GM12878 (cell line): ENCODE measurements at regions not wholly inside any gene's neighbourhood (a gene's known extent, or its start where the extent isn't known, plus 50 kb on each side); places are given as distances from the start of the nearest gene placed in this dataset.
"Not testable (repeated sequence)": the region's sequence is repeated elsewhere in the genome, so short reads cannot be mapped to it uniquely, and the experiment has no call there.

Experiments
- ATAC-seq: fragments of 200-7000 bp; cut with Tn5 transposase; 3 replicates; pipeline ENCODE4 v1.9.1; 2020; ENCODE audit warnings: mild to moderate bottlenecking, moderate library complexity
- BruUV-seq: library from RNA; stranded (reverse); fragments of 400-500 nt; replicated peaks from 2 replicates; lab custom pipeline; 2021; lab: Mats Ljungman, UMichigan
- CTCF ChIA-PET: fragments of 300-600 bp; sonication (Branson Sonifier 250); formaldehyde crosslinking; extraction: SDS; loops from one replicate; lab custom pipeline; 2021; ENCODE audit warnings: inconsistent platforms; lab: Yijun Ruan, JAX
- POLR2A ChIA-PET: fragments of 350-600 bp; formaldehyde crosslinking; extraction: SDS; loops from one replicate; lab custom pipeline; 2021; ENCODE audit warnings: inconsistent platforms; lab: Charles Lee
- RAD21 ChIA-PET: fragments of 300-600 bp; sonication (Branson Sonifier 250); formaldehyde crosslinking; loops from one replicate; lab custom pipeline; 2023; ENCODE audit warnings: antibody characterized with exemption; ENCODE audit not compliant: unreplicated experiment; lab: Charles Lee
- SMC1A ChIA-PET: fragments of 300-600 bp; sonication (Branson Sonifier 250); formaldehyde crosslinking; loops from one replicate; lab custom pipeline; 2023; ENCODE audit not compliant: unreplicated experiment, uncharacterized antibody; lab: Charles Lee
- DNase-seq: peaks from one replicate; pipeline ENCODE4 v3.0.0-alpha.2; 2011; ENCODE audit warnings: low read depth, low spot score
- FAIRE-seq: peaks from 3 replicates; lab custom pipeline; 2011; peaks lifted over from hg19 to GRCh38; lab: Jason Lieb, UNC
- H2AFZ ChIP-seq: 2 replicates; pipeline ENCODE4 v1.6.0; 2011; ENCODE audit warnings: low read depth, low read length, control low read depth; ENCODE audit not compliant: control insufficient read depth
- H3K27ac ChIP-seq: 2 replicates; pipeline ENCODE4 v1.5.1; 2011; ENCODE audit warnings: control low read depth; ENCODE audit not compliant: control insufficient read depth, insufficient read depth
- H3K27me3 ChIP-seq, 2 experiments: replicated peaks in 1 of 2; 2 replicates each; pipeline versions ENCODE4 v1.6.0 to v1.6.1; 2011; ENCODE audit warnings: low read length in 1 of 2; ENCODE audit not compliant: control insufficient read depth in 2 of 2, insufficient read depth in 2 of 2
- H3K36me3 ChIP-seq, 2 experiments: 2 replicates each; pipeline ENCODE4 v1.5.1; 2011; ENCODE audit warnings: low read length in 1 of 2; ENCODE audit not compliant: control insufficient read depth in 2 of 2, insufficient read depth in 2 of 2
- H3K4me1 ChIP-seq: 2 replicates; pipeline ENCODE4 v1.6.1; 2011; ENCODE audit warnings: mild to moderate bottlenecking, low read length, moderate library complexity, mixed read lengths; ENCODE audit not compliant: control insufficient read depth, insufficient read depth
- H3K4me2 ChIP-seq: 2 replicates; pipeline ENCODE4 v1.6.0; 2011; ENCODE audit warnings: control low read depth; ENCODE audit not compliant: control insufficient read depth, insufficient read depth
- H3K4me3 ChIP-seq: fragments of 200-600 bp; sonication (generic); 2 replicates; pipeline ENCODE4 v1.5.1; 2016
- H3K79me2 ChIP-seq: 2 replicates; pipeline ENCODE4 v1.6.0; 2011; ENCODE audit warnings: low read length; ENCODE audit not compliant: control insufficient read depth, insufficient read depth
- H3K9ac ChIP-seq: 2 replicates; pipeline ENCODE4 v1.8.0; 2011; ENCODE audit warnings: low read length, control low read depth, mixed read lengths; ENCODE audit not compliant: control insufficient read depth, insufficient read depth
- H3K9me3 ChIP-seq: replicated peaks from 3 replicates; pipeline ENCODE4 v1.5.1; 2011; ENCODE audit warnings: mild to moderate bottlenecking, low read length; ENCODE audit not compliant: control insufficient read depth, insufficient read depth
- H4K20me1 ChIP-seq: 2 replicates; pipeline ENCODE4 v1.6.0; 2011; ENCODE audit not compliant: control insufficient read depth, insufficient read depth
- CHD1 ChIP-seq: IDR thresholded peaks from 2 replicates; pipeline ENCODE4 v1.6.1; 2012; ENCODE audit warnings: low read depth, low read length, improper control_type of control experiment
- CHD2 ChIP-seq: IDR thresholded peaks from 2 replicates; pipeline ENCODE4 v1.6.1; 2011; ENCODE audit warnings: low read depth, low read length, improper control_type of control experiment, borderline replicate concordance
- ESRRA ChIP-seq: IDR thresholded peaks from 2 replicates; pipeline ENCODE4 v1.6.1; 2012; ENCODE audit warnings: mild to moderate bottlenecking, low read length, improper control_type of control experiment
- FOS ChIP-seq: IDR thresholded peaks from 3 replicates; pipeline ENCODE4 v1.6.1; 2011; ENCODE audit warnings: borderline replicate concordance; ENCODE audit not compliant: insufficient read length; ENCODE audit errors: extremely low read depth
- NBN ChIP-seq: fragments of 450-650 bp; IDR thresholded peaks from 2 replicates; pipeline ENCODE4 v1.6.1; 2016
- WGBS: methylation state at CpG from one replicate; pipeline ENCODE4 v1.1.6; 2016; ENCODE audit warnings: low lambda C conversion rate; ENCODE audit not compliant: insufficient replicate concordance, insufficient coverage; ENCODE audit errors: missing lambda C conversion rate; 5-methylcytosine and 5-hydroxymethylcytosine counted together
- in situ Hi-C: fragments of 300-500 bp; cut with MboI; formaldehyde crosslinking; loops from 9 replicates; pipeline ENCODE4 v1.14.3; 2018; ENCODE audit warnings: mixed read lengths
- intact Hi-C: fragments of 100-400 bp; cut with micrococcal nuclease; formaldehyde crosslinking; loops from one replicate; pipeline ENCODE4 v1.14.2; 2022; ENCODE audit not compliant: unreplicated experiment
- TF ChIP-seq, protein P1 (sequence below): fragments of 450-650 bp; IDR thresholded peaks from 2 replicates; pipeline ENCODE4 v1.6.1; 2018; ENCODE audit warnings: borderline replicate concordance, mild to moderate bottlenecking; ENCODE audit not compliant: partially characterized antibody
- TF ChIP-seq, protein P2 (sequence below): IDR thresholded peaks from 2 replicates; pipeline ENCODE4 v1.6.1; 2012; ENCODE audit warnings: low read depth, low read length, improper control_type of control experiment
- TF ChIP-seq, protein P3 (sequence below): fragments of 450-650 bp; IDR thresholded peaks from 2 replicates; pipeline ENCODE4 v1.6.1; 2017; ENCODE audit warnings: borderline replicate concordance

DNA sequence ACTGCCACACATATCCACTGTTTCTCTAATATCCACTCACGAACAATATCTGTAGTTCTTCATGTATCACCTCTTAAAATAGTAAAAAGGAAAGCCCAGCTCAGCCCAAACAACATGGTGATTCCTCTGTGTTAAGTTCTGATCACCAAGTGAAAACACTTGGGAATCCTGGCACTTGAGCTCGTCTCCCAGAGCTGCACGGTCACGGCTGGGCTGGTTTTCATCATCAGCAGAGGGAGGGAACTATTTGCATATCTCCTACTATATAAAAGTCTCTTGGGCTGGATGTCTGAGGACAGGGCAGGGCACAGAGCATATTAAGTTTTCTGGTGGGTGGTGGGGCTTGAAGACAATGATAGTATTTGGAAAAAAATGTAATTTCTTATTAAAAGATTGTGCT lies 870.6 kb downstream of the TMEM121 start:
- H4K20me1 ChIP-seq = no peaks in the 10 kb centered on the region
- ATAC-seq (no peak), FAIRE-seq (no peak), DNase-seq (no peak)
- ChIA-PET SMC1A (interaction anchor here (1.1 kb wide), 1 partner anchor 20 kb away, joined by 3 read pairs; no protein-coding TSS in a partner anchor), CTCF (interaction anchor here (0.8 to 6.3 kb wide), 3 partner anchors 19 to 93 kb away, joined by 4 to 61 read pairs (median 6); no protein-coding TSS in a partner anchor), POLR2A (no interaction called here), RAD21 (interaction anchor here (0.9 kb wide), 1 partner anchor 21 kb away, joined by 3 read pairs; no protein-coding TSS in a partner anchor)
- no peaks in the 10 kb centered on the region for H3K9me3 ChIP-seq
- H3K9ac ChIP-seq = no peak overlapping the region
- BruUV-seq = no TSS peak
- intact Hi-C loops (no loop called here), in situ Hi-C loops (no loop called here)
- TF ChIP-seq NBN (no peak), CHD2 (no peak), FOS (no peak), CHD1 (no peak), ESRRA (no peak)
- TF ChIP-seq, protein P1, sequence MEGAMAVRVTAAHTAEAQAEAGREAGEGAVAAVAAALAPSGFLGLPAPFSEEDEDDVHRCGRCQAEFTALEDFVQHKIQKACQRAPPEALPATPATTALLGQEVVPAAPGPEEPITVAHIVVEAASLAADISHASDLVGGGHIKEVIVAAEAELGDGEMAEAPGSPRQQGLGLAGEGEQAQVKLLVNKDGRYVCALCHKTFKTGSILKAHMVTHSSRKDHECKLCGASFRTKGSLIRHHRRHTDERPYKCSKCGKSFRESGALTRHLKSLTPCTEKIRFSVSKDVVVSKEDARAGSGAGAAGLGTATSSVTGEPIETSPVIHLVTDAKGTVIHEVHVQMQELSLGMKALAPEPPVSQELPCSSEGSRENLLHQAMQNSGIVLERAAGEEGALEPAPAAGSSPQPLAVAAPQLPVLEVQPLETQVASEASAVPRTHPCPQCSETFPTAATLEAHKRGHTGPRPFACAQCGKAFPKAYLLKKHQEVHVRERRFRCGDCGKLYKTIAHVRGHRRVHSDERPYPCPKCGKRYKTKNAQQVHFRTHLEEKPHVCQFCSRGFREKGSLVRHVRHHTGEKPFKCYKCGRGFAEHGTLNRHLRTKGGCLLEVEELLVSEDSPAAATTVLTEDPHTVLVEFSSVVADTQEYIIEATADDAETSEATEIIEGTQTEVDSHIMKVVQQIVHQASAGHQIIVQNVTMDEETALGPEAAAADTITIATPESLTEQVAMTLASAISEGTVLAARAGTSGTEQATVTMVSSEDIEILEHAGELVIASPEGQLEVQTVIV = no peak
- TF ChIP-seq, protein P2, sequence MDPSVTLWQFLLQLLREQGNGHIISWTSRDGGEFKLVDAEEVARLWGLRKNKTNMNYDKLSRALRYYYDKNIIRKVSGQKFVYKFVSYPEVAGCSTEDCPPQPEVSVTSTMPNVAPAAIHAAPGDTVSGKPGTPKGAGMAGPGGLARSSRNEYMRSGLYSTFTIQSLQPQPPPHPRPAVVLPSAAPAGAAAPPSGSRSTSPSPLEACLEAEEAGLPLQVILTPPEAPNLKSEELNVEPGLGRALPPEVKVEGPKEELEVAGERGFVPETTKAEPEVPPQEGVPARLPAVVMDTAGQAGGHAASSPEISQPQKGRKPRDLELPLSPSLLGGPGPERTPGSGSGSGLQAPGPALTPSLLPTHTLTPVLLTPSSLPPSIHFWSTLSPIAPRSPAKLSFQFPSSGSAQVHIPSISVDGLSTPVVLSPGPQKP = no peak
- TF ChIP-seq, protein P3, sequence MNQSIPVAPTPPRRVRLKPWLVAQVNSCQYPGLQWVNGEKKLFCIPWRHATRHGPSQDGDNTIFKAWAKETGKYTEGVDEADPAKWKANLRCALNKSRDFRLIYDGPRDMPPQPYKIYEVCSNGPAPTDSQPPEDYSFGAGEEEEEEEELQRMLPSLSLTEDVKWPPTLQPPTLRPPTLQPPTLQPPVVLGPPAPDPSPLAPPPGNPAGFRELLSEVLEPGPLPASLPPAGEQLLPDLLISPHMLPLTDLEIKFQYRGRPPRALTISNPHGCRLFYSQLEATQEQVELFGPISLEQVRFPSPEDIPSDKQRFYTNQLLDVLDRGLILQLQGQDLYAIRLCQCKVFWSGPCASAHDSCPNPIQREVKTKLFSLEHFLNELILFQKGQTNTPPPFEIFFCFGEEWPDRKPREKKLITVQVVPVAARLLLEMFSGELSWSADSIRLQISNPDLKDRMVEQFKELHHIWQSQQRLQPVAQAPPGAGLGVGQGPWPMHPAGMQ = no peak
- no peak overlapping the region for H2AFZ ChIP-seq
- no peaks in the 10 kb centered on the region for H3K36me3 ChIP-seq
- no peak overlapping the region for H3K27ac ChIP-seq
- H3K27me3 ChIP-seq = no peaks in the 10 kb centered on the region; a peak in 1 of 4 replicates
- H3K79me2 ChIP-seq = no peaks in the 10 kb centered on the region
- H3K4me2 ChIP-seq = no peak overlapping the region
- no peaks in the 10 kb centered on the region for H3K4me1 ChIP-seq
- WGBS = 12% methylated on average over 4 of the region's 4 CpGs
- H3K4me3 ChIP-seq = no peak overlapping the region

DNA sequence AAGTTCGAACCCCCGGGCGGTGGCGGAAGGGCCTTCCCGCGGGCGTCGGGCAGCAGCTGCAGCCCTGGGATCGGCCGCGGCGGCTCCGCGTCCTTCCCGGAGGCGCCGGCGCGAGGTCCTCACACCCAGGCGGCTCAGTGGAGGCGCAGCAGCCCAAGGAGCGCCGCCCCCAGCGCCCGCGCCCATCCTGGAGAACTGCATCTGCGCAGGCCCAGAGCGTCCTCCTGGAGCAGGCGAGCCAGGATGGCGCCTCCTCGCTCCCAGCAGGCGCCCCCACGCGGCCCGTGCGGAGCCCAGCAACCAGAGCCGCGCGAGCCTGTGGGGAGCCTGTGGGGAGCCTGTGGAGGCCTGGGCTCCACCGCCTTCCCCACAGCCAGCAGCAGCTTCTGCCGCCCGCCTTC lies 872.5 kb downstream of the TMEM121 start:
- intact Hi-C loops, H4K20me1 ChIP-seq, BruUV-seq, H3K27me3 ChIP-seq, H3K79me2 ChIP-seq, H3K27ac ChIP-seq, ATAC-seq, H3K36me3 ChIP-seq, H3K9me3 ChIP-seq, RAD21 ChIA-PET, DNase-seq, POLR2A ChIA-PET, H3K4me1 ChIP-seq, H3K9ac ChIP-seq, SMC1A ChIA-PET, in situ Hi-C loops, FAIRE-seq, H3K4me2 ChIP-seq, H3K4me3 ChIP-seq, CTCF ChIA-PET, H2AFZ ChIP-seq: not testable (repeated sequence)
- whole genome bisulfite sequencing = 85% methylated on average over 24 of the region's 42 CpGs
